ENCODE measurements at regions not wholly inside any gene's neighbourhood (a gene's known extent, or its start where the extent isn't known, plus 50 kb on each side); places are given as distances from the start of the nearest gene placed in this dataset.
"Not testable (repeated sequence)": the region's sequence is repeated elsewhere in the genome, so short reads cannot be mapped to it uniquely, and the experiment has no call there.

DNA sequence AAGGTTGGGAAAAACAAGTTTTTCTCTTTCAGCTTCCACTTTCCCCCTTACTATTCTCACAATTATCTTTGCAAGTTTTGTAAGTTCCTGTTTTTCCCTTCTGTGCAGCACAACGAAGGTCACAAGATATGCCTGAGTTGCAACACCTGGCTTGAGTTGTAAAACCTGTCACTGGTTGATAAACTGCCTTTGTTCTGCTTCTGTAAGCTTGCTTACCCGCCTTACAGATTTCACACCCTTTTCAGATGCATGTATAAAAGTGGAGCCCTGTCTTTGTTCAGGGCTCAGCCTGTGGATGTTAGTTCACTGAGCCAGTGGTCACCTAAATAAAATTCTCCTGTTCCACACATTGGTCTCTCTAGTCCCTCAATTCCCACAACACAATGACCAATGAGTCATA, 318.9 kb downstream of the UBE2NL start:
- not testable (repeated sequence) for DNase-seq

GRCh38 chrX:144208360-144209024, 324.6 kb downstream of the UBE2NL start:
- not testable (repeated sequence) for DNase-seq

- no peak for DNase-seq
These were observed 330.8 kb downstream of the UBE2NL start for GRCh38 chrX:144214651-144215050.

DNA sequence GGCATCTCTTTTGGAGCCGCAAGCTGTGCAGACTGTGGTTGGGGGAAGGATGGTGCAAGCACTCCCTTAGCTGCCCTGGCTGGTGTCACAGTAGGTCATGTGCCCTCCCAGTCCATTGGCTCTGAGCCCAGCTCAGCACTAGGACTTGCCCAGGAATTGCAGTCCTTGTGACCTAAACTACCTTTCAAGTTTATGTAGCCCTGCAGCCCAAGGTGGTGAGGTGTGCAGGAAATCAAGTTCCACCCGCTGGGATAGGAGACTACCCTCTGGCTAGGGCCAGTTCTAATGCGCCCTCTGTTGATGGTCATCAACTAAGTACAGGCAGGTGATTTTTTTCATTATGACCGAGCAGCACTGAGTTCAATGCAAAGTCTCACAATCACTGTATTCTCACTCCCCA, 335.2 kb downstream of the UBE2NL start:
- DNase-seq: no peak

GRCh38 chrX:144231116-144231785, 347.4 kb downstream of the UBE2NL start:
- DNase-seq: not testable (repeated sequence)

- no peak for DNase-seq
These were observed 369.5 kb downstream of the UBE2NL start for GRCh38 chrX:144253356-144253755.

DNA sequence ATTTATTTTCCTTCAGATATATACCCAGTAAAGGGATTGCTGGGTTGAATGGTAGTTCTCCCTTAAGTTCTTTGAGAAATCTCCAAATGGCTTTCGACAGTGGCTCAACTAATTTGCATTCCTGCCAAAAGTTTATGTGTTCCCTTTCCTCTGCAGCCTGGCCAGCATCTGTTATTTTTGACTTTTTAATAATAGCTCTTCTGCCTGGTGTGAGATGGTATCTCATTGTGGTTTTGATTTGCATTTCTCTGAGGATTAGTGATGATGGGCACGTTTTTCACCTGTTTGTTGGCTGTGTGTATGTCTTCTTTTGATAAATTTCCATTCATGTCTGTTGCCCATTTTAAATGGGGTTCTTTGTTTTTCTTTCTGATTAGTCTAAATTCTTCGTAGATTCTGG, 375.2 kb downstream of the UBE2NL start:
- no peak for DNase-seq

DNA sequence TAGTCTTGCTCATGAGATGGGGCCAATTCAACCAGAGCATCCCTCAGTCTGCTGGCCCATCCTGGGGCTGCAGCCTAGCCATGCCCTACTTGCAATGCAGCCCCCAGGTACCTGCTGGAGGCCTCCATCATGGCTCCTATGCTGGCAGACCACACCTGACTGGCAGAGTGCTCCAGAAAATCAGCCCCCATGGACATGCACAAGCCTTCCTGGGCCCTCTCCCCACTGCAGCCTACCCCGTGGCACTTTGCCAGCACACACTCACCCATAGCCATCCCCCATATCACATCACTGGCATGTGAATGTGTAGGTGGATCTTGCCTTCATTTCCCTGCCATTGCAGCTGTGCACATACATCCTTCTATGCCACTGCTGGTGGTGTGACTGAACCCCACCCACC, 381.8 kb downstream of the UBE2NL start:
- no peak for DNase-seq

DNA sequence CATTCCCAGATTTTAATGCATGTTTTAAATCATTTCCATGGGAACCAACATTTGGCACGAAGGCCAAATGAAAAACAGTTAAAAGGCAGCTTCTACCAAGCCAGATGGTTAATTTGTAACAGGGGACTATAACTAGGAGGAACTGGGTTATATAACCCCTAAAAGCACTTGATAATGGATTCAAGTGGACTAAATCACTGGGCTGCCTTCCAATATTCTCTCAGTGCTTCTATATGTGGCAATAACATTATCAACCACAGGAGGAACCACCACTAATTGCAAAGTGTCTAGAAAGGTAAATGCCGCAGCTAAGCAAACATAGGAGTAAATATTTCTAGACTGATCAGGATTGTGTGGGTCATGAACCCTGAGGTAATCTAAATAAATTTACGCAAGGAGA, 391.5 kb downstream of the UBE2NL start:
- DNase-seq: peak; percentile 84

DNA sequence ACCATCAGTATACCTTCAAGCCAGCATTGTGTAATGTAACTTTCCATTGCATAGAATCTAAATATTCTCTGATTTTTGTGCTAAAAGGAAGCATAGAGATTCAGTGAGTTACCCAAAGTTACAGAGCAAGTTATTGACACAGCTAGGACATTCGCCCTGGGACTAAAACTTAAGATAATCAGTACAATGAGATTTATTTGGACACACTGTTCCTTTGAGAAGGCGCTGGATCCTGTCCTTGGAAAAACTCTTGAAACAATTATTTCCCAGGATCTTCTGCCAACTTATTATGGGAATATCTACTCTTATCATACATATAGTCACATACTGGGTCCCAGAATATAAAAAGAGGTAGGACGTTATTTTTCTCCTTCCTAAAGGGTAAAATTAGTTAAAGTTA, 392.0 kb downstream of the UBE2NL start:
- DNase-seq: no peak

DNA sequence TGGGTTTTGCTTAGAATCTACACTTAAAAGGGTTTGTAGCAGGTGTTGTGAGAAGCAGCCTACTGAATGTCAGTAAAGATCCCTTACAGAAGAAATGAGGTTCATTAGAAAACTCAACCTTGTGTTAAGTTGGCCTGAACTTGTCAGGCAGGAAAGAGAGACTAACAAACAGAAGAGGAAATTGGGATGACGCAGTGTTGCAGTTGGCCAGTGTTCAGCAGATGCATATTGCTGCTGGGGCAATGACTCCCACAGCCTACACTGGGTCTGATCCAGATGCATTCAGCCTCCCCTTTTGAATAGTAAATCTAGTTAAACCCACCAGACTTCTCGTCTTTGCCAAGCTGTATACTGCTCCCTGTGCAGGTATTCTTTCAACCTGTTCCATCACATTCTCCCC, 409.4 kb downstream of the UBE2NL start:
- DNase-seq: no peak

DNA sequence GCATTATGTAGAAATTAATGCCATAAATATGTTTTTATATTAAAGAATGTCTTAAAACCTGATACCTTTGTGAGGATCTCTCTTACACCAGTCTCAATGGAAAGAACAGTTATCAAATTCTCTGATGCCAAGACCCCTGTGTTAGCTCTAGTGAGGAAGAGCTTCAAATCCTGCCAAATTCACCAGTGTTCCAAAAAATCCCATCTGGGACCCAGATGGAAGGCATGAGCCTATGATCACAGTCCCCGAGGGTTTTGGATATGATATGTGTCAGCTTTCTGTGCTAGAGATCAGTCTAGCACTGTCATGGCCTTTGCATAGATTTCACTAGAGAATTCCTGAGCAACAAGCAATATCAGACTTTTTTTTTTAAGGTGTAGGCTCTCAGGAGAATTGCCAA, 412.1 kb downstream of the UBE2NL start:
- no peak for DNase-seq

- no peak for DNase-seq
These were observed 413.4 kb downstream of the UBE2NL start for GRCh38 chrX:144297221-144297620.

- DNase-seq: no peak
These were observed 443.6 kb downstream of the UBE2NL start for GRCh38 chrX:144327495-144327894.

DNA sequence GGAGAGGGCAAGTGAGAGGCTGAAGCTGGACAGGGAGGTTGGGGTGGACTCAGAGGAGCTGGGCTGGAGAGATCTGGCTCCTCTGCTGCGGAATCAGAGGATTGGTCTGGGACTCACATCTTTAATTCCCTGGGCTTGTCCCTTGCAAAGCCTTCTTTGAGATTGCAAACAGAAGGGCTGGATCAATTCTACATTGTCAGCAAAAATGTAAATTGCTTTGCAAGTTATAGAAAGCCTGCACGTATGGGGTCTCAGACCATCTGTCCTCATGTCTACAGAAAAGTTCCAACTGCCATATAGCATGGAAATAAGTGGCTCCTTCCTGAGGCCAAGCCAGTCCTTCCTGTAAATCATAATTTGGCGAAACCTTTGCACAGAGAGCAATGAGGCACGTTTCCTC, 449.6 kb downstream of the UBE2NL start:
- no peak for DNase-seq

GRCh38 chrX:144334577-144334976, 450.7 kb downstream of the UBE2NL start:
- no peak for DNase-seq

DNA sequence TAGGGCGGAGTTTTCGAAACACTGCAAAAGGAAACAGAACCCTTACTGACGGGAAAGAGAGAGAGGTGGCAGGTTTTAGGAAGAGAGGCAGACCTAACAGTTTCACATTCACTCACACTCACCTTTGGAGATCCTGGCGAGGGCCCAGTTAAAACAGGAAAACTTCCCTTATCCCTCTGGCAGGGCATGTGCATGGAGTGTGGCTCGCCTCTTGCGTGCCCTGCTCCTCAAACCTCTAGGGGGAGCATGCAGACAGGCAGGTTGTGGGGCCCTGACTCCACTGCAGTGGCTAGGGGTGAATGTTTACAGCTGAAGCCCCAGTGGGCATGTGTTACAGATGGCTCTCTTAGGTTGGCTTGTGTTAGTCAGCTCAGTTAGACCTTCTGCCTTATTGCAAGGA, 451.5 kb downstream of the UBE2NL start:
- no peak for DNase-seq

DNA sequence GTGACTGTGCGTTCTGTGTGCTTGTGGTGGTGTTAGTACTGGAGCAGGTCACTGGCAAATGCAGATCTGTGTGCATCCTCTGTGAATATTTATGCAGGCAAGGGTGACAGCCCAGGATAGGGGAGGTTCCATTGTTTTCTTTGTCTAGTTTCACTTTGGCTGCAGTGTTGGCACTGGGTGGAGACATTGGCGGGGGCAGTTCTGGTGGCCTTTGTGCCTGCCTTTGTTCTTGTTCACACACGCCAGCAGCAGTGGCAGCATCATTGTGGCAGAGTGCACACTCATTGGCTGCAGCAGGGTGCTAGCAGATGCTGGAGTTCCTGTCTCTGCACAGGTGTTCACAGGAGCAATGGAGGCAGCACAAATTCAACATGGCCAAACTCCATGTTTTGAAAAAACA, 495.3 kb downstream of the UBE2NL start:
- no peak for DNase-seq

- DNase-seq: no peak
These were observed 504.9 kb downstream of the UBE2NL start for GRCh38 chrX:144388738-144389137.
